ENCODE measurements at regions not wholly inside any gene's neighbourhood (a gene's known extent, or its start where the extent isn't known, plus 50 kb on each side); places are given as distances from the start of the nearest gene placed in this dataset.

DNA sequence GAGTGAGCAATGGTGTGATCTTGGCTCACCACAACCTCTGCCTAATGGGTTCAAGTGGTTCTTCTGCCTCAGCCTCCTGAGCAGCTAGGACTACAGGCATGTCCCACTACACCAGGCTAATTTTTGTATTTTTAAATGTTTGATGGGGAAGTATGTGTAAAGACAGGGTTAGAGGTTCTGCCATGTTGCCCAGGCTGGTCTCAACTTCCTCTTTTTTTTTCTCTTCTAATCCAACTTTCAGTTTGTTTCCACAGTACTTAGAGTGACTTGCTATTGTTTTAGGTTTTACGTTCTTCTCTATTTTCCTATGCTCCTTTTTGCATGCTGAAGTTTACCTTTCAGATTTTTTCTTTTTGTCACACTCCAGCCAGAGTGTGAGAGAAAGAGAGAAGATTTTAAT lies 1433.0 kb downstream of the UQCRFS1 start:
- Histone ChIP-seq H3K4me3 (replicated peaks; ENCODE audit: insufficient read depth, low read length) (no peak overlapping the region), H3K27ac (replicated peaks) (peak overlapping the region; percentile 94), H3K27me3 (ENCODE audit: insufficient read depth, poor library complexity, severe bottlenecking) (no peaks in the 10 kb centered on the region)
- TF ChIP-seq SPI1 (IDR thresholded peaks at IDR 0.05; ENCODE audit: borderline replicate concordance, low read depth), result peak; percentile 47; the same call in 1 of the 2 replicates
- TF ChIP-seq GABPA (IDR thresholded peaks at IDR 0.05; ENCODE audit: low read depth), result no peak
- DNase-seq (ENCODE audit: low read depth in 1 of 2, low spot score in 1 of 2), result peak; percentile 45 to 53

DNA sequence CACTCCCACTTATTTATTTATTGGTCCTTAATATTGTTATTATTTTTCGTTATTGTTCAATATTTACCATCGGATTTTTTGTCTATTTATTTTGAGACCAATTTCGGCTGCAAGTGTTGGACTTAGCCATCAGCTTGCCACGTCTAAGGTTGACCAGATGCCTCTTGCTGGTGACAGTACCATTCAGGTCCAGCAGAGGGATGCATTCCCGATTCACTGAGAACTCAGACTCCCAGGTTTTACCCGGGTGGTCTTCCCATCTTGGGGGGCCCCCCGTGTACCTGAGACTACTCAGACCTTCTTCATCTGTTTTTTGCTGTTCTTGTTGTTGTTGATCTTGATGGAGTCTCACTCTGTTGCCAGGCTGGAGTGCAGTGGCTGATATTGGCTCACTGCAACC lies 1435.2 kb downstream of the UQCRFS1 start:
- no peaks in the 10 kb centered on the region for H3K27me3 ChIP-seq (ENCODE audit: insufficient read depth, poor library complexity, severe bottlenecking)
- no peak for DNase-seq (ENCODE audit: low read depth in 1 of 2, low spot score in 1 of 2)
- no peak overlapping the region for H3K4me3 ChIP-seq (replicated peaks; ENCODE audit: insufficient read depth, low read length)
- TF ChIP-seq, protein P1, sequence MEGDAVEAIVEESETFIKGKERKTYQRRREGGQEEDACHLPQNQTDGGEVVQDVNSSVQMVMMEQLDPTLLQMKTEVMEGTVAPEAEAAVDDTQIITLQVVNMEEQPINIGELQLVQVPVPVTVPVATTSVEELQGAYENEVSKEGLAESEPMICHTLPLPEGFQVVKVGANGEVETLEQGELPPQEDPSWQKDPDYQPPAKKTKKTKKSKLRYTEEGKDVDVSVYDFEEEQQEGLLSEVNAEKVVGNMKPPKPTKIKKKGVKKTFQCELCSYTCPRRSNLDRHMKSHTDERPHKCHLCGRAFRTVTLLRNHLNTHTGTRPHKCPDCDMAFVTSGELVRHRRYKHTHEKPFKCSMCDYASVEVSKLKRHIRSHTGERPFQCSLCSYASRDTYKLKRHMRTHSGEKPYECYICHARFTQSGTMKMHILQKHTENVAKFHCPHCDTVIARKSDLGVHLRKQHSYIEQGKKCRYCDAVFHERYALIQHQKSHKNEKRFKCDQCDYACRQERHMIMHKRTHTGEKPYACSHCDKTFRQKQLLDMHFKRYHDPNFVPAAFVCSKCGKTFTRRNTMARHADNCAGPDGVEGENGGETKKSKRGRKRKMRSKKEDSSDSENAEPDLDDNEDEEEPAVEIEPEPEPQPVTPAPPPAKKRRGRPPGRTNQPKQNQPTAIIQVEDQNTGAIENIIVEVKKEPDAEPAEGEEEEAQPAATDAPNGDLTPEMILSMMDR (IDR thresholded peaks at IDR 0.05; ENCODE audit: insufficient read depth, low read length), result peak; percentile 14
- TF ChIP-seq POLR2AphosphoS5 (IDR thresholded peaks at IDR 0.05; ENCODE audit: low read depth), result no peak
- no peak overlapping the region for H3K27ac ChIP-seq (replicated peaks)

DNA sequence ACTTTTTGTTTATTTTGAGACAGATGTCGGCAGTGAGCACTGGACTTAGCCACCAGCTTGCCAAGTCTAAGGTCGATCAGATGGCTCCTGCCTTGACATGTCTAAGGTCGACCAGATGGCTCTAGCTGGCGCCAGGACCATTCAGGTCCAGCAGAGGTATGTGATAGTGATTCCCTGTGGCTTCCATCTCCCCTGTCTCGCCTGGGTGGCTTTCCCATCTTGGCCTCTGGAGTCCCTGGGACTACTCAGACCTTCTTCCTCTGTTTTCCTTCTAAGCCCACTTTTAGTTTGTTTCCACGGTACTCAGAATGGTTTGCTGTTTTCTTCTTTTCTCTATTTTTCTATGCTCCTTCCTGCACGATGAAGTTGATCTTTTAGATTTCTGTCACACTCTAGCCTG lies 1435.7 kb downstream of the UQCRFS1 start:
- Histone ChIP-seq H3K27me3 (ENCODE audit: insufficient read depth, poor library complexity, severe bottlenecking) (no peaks in the 10 kb centered on the region), H3K4me3 (replicated peaks; ENCODE audit: insufficient read depth, low read length) (no peak overlapping the region), H3K27ac (replicated peaks) (no peak overlapping the region)
- TF ChIP-seq GABPA (IDR thresholded peaks at IDR 0.05; ENCODE audit: low read depth), result no peak
- TF ChIP-seq SPI1 (IDR thresholded peaks at IDR 0.05; ENCODE audit: borderline replicate concordance, low read depth), result no peak
- TF ChIP-seq, protein P1 (IDR thresholded peaks at IDR 0.05; ENCODE audit: insufficient read depth, low read length), result no peak
- TF ChIP-seq, protein P2, sequence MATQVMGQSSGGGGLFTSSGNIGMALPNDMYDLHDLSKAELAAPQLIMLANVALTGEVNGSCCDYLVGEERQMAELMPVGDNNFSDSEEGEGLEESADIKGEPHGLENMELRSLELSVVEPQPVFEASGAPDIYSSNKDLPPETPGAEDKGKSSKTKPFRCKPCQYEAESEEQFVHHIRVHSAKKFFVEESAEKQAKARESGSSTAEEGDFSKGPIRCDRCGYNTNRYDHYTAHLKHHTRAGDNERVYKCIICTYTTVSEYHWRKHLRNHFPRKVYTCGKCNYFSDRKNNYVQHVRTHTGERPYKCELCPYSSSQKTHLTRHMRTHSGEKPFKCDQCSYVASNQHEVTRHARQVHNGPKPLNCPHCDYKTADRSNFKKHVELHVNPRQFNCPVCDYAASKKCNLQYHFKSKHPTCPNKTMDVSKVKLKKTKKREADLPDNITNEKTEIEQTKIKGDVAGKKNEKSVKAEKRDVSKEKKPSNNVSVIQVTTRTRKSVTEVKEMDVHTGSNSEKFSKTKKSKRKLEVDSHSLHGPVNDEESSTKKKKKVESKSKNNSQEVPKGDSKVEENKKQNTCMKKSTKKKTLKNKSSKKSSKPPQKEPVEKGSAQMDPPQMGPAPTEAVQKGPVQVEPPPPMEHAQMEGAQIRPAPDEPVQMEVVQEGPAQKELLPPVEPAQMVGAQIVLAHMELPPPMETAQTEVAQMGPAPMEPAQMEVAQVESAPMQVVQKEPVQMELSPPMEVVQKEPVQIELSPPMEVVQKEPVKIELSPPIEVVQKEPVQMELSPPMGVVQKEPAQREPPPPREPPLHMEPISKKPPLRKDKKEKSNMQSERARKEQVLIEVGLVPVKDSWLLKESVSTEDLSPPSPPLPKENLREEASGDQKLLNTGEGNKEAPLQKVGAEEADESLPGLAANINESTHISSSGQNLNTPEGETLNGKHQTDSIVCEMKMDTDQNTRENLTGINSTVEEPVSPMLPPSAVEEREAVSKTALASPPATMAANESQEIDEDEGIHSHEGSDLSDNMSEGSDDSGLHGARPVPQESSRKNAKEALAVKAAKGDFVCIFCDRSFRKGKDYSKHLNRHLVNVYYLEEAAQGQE (IDR thresholded peaks at IDR 0.05; ENCODE audit: insufficient replicate concordance, low read depth), result no peak
- no peak for TF ChIP-seq POLR2AphosphoS5 (IDR thresholded peaks at IDR 0.05; ENCODE audit: low read depth)
- DNase-seq (ENCODE audit: low read depth in 1 of 2, low spot score in 1 of 2), result no peak

DNA sequence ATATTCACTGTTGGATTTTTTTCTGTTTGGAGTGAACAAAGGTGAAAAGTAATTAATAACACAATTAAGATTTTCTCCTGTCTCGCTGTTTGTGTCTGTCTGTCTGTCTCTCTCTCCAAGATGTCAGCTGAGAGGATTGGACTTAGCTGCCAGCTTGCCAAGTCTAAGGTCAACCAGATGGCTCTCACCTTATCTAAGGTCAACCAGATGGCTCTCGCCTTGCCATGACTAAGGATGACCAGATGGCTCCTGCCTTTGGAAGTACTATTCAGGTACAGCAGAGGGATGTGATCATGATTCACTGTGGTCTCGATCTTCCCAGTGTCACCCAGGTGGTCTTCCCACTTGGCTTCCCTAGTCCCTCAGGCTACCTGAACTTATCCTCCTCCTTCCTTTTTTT lies 1436.4 kb downstream of the UQCRFS1 start:
- no peak for DNase-seq (ENCODE audit: low read depth in 1 of 2, low spot score in 1 of 2)
- Histone ChIP-seq H3K27ac (replicated peaks) (no peak overlapping the region), H3K27me3 (ENCODE audit: insufficient read depth, poor library complexity, severe bottlenecking) (no peaks in the 10 kb centered on the region), H3K4me3 (replicated peaks; ENCODE audit: insufficient read depth, low read length) (no peak overlapping the region)
- TF ChIP-seq SPI1 (IDR thresholded peaks at IDR 0.05; ENCODE audit: borderline replicate concordance, low read depth) (no peak), GABPA (IDR thresholded peaks at IDR 0.05; ENCODE audit: low read depth) (no peak), POLR2AphosphoS5 (IDR thresholded peaks at IDR 0.05; ENCODE audit: low read depth) (no peak)
- TF ChIP-seq, protein P1 (IDR thresholded peaks at IDR 0.05; ENCODE audit: insufficient read depth, low read length), result no peak
- TF ChIP-seq, protein P2 (IDR thresholded peaks at IDR 0.05; ENCODE audit: insufficient replicate concordance, low read depth), result no peak
